ENCODE measurements at regions not wholly inside any gene's neighbourhood (a gene's known extent, or its start where the extent isn't known, plus 50 kb on each side); places are given as distances from the start of the nearest gene placed in this dataset.

GRCh38 chr12:94080341-94081009 lies 67.9 kb upstream of the PLXNC1 start:
- no peak for DNase-seq (ENCODE audit: low read depth)
- no peak overlapping the region for H3K4me3 ChIP-seq (ENCODE audit: low read depth, low read length)

- no peak overlapping the region for H3K4me3 ChIP-seq (ENCODE audit: low read depth, low read length)
- no peak for DNase-seq (ENCODE audit: low read depth)
Measured at GRCh38 chr12:94082690-94083089, 65.7 kb upstream of the PLXNC1 start.

- no peak for DNase-seq (ENCODE audit: low read depth)
- no peak overlapping the region for H3K4me3 ChIP-seq (ENCODE audit: low read depth, low read length)
Measured at GRCh38 chr12:94089891-94090290, 58.5 kb upstream of the PLXNC1 start.

GRCh38 chr12:94091624-94092023 lies 56.8 kb upstream of the PLXNC1 start:
- no peak for DNase-seq (ENCODE audit: low read depth)
- no peak overlapping the region for H3K4me3 ChIP-seq (ENCODE audit: low read depth, low read length)

GRCh38 chr12:94092516-94093241 lies 55.7 kb upstream of the PLXNC1 start:
- DNase-seq (ENCODE audit: low read depth): peak; percentile 95
- no peak overlapping the region for H3K4me3 ChIP-seq (ENCODE audit: low read depth, low read length)

GRCh38 chr12:94094700-94095099 lies 53.7 kb upstream of the PLXNC1 start:
- DNase-seq (ENCODE audit: low read depth): no peak
- H3K4me3 ChIP-seq (ENCODE audit: low read depth, low read length): no peak overlapping the region

GRCh38 chr12:94095618-94096017 lies 52.8 kb upstream of the PLXNC1 start:
- no peak overlapping the region for H3K4me3 ChIP-seq (ENCODE audit: low read depth, low read length)
- no peak for DNase-seq (ENCODE audit: low read depth)

- no peak overlapping the region for H3K4me3 ChIP-seq (ENCODE audit: low read depth, low read length)
- DNase-seq (ENCODE audit: low read depth): peak; percentile 69
Measured at GRCh38 chr12:94098466-94098865, 49.9 kb upstream of the PLXNC1 start.
